Posterior vena cava (tissue), 2 donors: ENCODE measurements at regions not wholly inside any gene's neighbourhood (a gene's known extent, or its start where the extent isn't known, plus 50 kb on each side); places are given as distances from the start of the nearest gene placed in this dataset.

Experiments
- DNase-seq: peaks from one replicate; pipeline ENCODE4 v3.0.0-alpha.2; 2020; ENCODE audit warnings: low spot score
- intact Hi-C, 2 donors: fragments of 100-400 bp; cut with DNase I; formaldehyde crosslinking; loops; one replicate each; pipeline versions ENCODE4 v1.14.1 to v1.14.2; 2022 to 2023
- donor health status: DM: yes; HTN: yes; CAD: no.
- donor health status: DM: yes; HTN: yes; CAD: no.

DNA sequence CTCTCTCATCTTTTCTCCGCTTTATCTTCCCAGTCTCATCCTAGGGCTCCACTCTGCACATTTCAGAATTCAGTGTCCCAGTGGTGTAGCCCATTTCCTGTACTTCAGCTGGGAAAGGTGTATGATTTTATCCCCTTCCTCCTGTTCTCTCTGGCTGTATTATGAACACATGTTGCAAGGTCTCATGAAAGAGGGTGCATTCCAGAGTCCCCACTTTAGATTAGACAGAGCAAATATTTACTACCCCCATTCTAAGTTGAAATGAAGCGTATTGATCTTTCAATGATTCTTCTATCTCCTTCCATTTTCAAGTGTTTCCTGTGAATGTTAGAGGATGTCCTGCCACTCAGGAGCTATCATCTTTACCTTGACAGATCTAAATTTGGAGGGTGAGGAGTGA lies 123.2 kb downstream of the WIF1 start:
- DNase-seq, result no peak
- intact Hi-C loops, result no loop called here

DNA sequence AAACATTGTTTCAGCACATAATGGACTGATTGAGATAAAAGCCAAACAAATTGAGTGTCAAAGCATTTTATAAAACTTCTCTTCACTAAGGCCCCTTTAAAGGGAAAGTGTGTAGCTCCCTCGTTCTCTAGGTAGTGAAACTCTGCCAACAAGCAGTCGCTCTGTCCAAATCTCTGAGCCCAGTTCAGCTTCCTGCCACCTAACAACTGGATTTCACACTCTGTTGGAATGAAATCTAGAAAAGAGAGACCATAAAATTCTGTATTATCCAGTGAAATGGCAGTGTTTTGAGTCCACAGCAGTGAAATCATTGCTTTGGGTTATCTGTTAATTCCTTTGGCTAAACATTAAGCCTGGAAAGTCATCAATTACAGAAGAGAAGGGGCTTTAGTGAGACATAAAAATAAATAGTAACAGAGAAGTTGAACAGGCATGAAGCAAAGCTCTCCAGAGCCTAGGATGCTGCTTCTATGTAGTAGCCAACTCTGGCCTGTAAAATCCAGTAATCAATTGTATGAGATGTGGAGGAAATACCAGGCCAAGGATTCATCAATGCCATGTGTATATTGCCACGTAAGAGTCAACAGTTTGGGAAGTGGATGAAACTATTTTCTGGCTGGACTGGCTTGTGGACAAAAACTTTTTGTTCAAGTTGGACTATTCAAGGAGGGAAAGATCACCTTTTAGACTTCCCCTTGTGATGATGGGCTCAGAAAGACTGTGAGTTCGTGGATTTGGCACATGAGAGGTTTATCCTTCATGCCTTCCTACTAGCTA lies 122.5 kb downstream of the WIF1 start:
- no peak for DNase-seq
- intact Hi-C loops, result no loop called here

DNA sequence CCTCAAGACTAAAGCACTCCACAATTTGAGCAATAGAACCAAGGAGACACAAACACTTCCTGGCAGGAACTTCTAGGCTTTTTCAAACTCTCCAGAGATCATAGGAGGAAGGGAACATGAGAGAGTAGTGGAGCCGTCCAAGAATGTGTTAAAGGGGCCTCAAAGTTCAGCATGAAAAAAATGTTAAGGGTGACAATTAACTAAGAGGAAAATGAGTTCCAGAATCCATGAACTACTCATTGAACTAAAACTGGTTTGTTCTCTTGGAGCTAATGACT lies 122.0 kb downstream of the WIF1 start:
- intact Hi-C loops, result no loop called here
- no peak for DNase-seq
